ENCODE measurements at regions not wholly inside any gene's neighbourhood (a gene's known extent, or its start where the extent isn't known, plus 50 kb on each side); places are given as distances from the start of the nearest gene placed in this dataset.
"Not testable (repeated sequence)": the region's sequence is repeated elsewhere in the genome, so short reads cannot be mapped to it uniquely, and the experiment has no call there.

DNA sequence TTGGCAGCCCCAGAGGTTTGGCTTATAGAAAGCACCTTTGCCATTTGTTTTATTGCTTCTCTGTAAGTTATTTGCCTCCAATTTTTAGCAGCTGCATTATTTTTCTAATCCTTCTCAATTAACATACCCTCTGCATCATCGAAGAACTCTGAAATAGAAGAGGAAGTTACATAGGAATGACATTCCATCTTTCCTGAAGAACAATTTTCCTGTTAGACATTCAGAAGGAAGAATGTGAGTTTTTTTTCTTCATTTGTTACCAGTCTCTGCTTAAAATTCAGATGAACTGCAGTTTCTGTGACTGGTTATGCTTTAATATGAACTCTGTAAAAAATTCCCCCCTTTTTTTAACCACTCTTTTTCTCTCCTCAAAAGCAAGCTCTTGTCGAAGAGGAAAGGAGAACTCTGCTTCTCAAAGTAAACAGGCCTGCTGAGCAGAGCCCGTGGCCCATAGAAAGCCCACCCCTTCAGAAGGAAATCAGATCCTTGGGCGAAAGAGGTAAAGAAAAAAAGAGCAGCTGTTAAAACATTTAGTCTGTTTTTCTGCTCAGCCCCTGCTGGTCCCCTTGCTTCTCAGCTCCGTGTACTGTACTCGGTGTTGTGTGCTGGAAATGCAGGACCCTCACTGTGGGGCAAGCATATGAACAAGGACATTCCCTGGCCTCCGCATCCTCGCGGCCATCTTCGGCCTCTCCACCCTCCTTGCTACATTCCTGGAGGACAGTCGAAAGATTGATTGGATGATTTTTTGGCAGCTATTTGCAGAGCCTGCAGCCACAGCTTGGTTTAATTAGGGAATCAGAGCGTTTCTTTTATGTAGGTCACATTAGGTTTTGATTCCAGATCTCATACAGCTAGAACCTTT lies 164.4 kb upstream of the LRIG3 start:
- DNase-seq (ENCODE audit: low read depth): peak; percentile 83

GRCh38 chr12:59082952-59083351 lies 162.6 kb upstream of the LRIG3 start:
- no peak for DNase-seq (ENCODE audit: low read depth)

DNA sequence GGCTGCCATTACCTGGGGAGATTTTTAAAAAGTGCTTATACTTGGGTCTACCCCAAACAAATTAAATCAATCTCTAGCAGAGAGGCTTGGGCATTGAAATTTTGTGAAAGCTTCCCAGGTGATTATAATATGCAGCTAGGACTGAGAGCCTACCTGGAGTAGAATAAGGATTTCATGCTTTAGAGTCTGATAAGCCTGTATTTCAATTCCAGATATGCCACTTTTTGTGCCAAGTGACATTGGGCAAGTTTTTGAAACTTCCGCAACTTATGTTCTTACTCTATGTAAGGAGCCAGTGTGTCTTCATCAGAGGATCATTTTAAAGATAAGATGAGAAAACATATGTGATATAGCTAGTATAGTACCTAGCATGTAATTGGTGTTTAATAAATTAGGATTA lies 159.8 kb upstream of the LRIG3 start:
- no peak for DNase-seq (ENCODE audit: low read depth)

- DNase-seq (ENCODE audit: low read depth): no peak
Observed at GRCh38 chr12:59079472-59079871, 159.2 kb upstream of the LRIG3 start.

DNA sequence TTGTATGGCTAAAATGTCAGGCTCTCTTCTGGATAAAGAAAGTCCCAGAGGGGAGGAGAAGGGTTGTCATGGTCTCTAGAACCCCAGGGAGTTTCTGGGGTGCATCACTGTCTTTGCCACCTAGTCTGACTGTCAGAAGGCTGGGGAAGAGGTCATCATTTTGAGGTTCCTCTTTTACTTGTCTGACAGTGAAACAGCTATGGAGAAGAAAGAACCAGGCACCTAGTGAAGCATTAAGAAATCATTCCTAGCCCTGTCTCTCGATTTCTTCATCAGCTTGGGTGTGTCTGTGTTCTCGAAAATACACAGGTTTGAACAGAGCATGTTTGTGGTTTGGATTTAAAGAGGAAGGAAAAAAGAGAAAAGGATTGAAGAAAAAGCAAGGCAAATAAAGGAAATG lies 158.7 kb upstream of the LRIG3 start:
- DNase-seq (ENCODE audit: low read depth): no peak

DNA sequence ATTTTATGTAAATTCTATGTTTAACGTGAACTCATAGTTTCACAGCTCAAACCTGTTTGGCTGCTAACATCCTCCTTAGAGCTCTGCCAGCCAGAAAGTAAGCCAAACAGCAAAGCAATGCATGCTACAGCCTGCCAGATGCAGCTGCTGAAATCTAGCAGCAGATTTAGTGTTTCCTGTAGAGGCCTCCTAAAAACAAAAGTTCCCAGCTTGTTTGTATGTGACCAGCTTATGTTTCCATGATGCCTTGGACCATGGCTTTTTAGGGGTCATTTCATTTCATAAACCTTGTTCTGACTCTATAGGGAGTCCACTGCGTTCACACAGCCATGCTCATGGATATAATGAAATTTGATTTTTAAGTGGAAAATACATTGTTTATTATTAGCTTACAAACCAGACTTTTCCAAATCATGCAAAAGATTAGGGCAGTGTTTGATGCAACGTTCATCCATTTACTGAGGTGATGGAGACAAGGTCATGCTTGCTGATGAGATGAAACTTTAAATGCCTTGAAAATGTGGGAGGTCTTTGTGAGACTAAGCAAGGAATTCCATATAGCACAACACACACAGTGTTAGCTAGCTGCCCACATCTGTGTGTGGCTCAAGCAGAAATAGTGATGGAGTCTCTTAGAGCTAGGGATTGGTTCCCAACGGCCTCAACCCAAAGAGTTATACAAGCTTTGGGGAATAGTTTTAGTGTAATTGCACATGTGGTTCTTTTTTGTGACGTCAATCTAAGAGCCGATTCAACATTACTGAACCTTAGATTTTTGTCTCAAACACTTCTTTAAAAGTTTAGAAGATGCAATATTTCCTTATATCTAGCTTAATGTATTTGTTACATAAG lies 157.5 kb upstream of the LRIG3 start:
- peak; percentile 5 for DNase-seq (ENCODE audit: low read depth)

GRCh38 chr12:59077153-59077552 lies 156.8 kb upstream of the LRIG3 start:
- DNase-seq (ENCODE audit: low read depth): no peak

- no peak for DNase-seq (ENCODE audit: low read depth)
Observed at GRCh38 chr12:59076622-59077021, 156.3 kb upstream of the LRIG3 start.

DNA sequence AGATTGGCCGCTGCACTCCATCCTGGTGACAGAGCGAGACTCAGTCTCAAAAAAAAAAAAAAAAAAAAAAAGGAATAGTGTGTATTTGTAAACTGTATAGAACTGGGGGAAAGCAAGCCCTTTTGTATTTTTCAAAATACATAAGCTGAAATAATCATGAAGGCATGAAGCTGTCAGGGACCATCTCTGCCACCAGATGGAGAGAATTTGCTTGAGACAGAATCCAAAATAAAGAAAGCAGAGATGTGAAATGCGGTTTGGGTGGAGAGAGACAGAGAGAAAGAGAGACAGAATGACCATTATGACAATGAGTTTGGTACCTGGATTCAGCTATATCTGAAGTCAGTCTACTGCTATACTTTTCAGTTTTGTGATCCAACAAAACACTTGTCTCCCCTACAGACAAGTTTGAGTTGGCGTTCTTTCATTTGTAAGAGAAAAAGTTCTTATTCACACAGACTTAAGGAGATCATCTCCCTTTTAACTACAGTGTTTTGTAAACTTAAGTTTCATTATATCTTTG lies 155.7 kb upstream of the LRIG3 start:
- no peak for DNase-seq (ENCODE audit: low read depth)

DNA sequence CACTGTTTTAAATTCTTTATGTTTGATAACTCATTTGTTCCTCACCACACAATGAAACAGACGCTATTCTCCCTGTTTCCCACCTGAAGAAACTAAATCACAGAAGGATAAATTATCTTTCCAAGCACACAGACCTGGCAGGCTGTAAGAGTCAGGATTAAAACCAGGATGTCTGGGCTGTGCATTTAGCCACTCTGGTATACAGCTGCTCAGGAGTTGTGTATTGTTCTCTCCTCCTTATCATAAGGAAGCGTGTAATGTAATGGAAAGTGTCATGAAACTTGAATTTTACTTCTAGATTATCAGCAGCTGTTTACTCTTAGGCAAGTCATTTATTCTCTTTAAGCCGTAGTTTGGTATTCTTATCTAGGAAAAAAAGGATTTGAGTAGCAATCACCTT lies 154.8 kb upstream of the LRIG3 start:
- DNase-seq (ENCODE audit: low read depth): no peak

DNA sequence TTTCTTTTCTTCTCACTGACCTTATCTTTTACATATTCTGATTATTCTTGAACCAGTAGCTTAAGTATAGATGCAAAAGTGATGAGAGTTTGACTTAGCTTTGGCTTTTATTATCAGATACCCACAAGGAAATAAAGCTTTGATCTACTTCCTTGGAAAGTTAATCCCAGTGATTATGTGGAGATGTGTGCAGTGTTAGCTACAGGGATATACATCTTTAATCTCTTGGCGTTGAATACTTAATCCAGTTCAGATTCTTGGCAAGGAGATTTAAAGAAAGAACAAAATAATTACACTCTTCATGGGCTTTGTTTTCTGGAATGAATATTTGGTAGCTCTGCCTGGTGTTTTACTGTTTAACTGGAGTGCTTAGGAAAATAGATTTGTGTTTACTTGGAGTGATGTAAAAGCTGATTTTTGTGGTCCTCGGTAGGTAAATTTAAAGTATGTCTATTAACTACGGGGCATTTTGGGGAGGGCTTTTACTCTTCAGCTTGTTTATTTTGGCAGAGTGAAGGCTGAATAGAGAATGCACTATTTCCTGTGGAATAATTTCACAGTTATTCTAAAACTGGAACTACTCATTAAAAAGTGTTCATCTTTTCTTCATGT lies 150.1 kb upstream of the LRIG3 start:
- peak; percentile 56 for DNase-seq (ENCODE audit: low read depth)

GRCh38 chr12:59069516-59069915 lies 149.2 kb upstream of the LRIG3 start:
- no peak for DNase-seq (ENCODE audit: low read depth)

DNA sequence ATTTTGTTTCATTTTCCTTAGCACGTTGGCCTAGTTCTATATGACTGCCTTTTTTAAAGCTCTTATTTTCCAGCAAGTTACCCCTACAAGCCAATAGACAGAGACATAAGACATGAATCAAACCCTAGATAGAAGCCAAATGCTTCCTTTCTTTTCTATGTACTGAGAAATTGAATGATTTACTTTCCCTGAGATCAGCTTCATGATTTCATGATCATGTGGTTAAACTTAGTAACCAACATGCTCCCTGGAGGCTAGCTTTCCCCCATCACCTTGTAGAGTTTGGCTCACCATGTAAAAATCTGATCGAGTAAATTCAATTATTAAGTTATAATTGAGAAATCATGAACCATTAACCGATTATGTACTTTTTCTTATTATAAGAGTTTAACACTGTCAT lies 148.1 kb upstream of the LRIG3 start:
- no peak for DNase-seq (ENCODE audit: low read depth)

DNA sequence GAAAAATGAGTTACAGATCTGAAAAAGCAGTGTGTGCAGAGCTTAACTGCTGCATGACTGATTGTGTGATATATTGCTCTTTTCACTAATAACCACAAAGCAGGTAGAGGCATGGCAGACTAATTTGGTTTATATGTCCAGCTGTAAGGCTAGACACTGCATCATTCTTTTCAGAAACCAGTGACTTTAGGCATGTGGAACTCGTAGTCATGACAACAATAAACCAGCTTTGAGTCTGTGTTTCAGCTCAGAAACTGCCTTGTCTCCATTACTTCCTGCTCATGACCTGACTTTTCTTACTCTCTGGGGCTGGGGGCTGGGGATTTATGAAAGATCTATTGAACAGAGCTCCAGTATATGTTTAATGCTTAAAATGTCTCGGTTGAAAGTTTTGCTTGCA lies 146.8 kb upstream of the LRIG3 start:
- DNase-seq (ENCODE audit: low read depth): peak; percentile 74

- no peak for DNase-seq (ENCODE audit: low read depth)
Observed at GRCh38 chr12:59066445-59066844, 146.1 kb upstream of the LRIG3 start.

GRCh38 chr12:59059088-59059935 lies 139.0 kb upstream of the LRIG3 start:
- DNase-seq (ENCODE audit: low read depth): no peak

- no peak for DNase-seq (ENCODE audit: low read depth)
Observed at GRCh38 chr12:59056966-59057365, 136.7 kb upstream of the LRIG3 start.

DNA sequence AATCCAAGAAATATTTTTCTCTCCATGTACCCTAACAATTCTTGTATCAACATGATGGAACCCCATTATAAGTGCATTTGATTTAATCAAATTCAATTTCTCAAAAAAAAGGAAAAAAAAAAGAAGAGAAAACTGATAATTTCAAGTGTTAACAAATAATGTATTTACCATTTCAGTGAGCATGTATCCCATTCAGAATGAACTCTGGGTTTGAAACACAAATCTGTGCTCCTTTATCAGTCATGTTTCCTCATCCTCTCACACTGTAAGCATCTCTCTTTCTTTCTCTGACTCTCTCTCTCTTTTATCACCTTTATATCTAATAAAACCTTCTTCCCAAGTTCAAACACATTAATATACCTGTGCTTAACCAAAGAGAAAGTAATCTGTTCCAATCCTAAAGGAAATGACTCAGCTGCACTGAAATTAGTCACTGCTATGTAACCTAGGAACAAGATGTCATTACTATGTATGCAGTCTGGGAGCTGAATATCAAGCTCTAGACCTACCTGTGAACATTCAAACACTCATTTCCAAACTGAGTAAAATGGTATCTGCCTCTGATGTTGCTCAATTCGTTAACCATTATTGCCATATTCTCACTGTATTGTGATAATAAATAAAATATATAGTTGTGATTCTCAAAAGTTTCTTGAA lies 135.0 kb upstream of the LRIG3 start:
- peak; percentile 61 for DNase-seq (ENCODE audit: low read depth)

- not testable (repeated sequence) for DNase-seq (ENCODE audit: low read depth)
Observed at GRCh38 chr12:59053266-59053899, 133.1 kb upstream of the LRIG3 start.

- no peak for DNase-seq (ENCODE audit: low read depth)
Observed at GRCh38 chr12:59046763-59047534, 126.6 kb upstream of the LRIG3 start.

All from EH (cell line).